ENCODE measurements at regions not wholly inside any gene's neighbourhood (a gene's known extent, or its start where the extent isn't known, plus 50 kb on each side); places are given as distances from the start of the nearest gene placed in this dataset.

GRCh38 chr9:36728651-36729520 is 156.2 kb downstream of the MELK start:
- peak; percentile 69 for DNase-seq

- DNase-seq, result no peak
These were observed 157.2 kb downstream of the MELK start for GRCh38 chr9:36729906-36730305.

DNA sequence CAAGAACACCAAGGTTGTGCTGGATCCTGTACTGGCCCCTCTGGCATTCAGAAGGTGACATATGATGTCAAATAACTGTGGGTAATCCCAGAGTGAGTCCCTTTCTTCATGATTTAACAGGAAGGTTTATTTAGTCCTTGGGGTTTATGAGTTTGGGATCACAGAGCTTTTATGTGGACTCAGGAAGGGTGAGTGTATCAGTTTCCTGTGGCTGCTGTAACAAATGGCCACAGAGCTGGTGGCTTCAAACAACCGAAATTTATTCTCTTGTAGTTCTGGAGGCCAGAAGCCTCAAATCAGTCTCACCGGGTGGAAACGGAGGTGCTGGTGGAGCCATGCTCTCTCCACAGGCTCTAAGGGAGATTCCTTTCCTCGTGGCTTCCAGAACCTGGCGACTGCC is 157.7 kb downstream of the MELK start:
- no peak for DNase-seq

DNA sequence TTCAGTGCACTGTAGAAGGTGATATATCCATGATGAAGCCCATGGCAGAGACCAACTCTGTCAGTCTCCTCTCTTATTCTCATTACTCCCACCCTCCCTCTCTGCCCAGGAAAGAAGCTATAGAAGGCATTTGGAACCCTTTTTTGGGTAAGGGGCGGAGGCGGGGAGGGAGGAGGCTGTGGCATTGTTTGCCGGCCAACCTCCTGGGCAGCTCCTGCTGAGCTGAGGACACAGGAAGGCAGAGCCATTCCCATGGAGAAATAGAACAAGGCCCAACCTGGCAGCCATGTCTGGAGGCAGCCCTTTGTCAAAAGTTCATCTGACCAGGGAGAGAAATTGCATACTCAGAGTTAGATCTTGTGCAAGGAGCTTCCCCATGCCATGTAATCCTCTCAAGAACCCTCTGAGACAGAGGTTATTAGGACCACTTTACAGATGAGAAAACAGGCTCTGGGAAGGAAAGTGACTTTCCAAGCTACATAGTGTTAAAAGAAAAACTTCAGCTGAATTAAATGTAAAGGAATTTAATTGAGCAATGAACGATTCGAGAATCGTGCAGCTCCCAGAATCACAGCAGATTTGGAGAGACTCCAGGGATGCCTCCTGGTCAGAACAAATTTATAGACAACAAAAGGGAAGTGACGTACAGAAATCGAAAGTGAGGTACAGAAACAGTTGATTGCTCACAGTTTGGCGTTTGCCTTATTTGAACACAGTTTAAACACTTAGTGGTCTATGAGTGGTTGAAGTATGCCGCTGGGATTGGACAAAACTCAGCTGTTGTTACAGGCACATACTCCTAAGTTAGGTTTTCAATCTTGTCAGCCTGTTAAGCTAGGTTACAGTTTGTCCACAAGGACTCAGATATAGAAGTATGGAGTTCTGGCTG is 158.6 kb downstream of the MELK start:
- DNase-seq, result no peak

DNA sequence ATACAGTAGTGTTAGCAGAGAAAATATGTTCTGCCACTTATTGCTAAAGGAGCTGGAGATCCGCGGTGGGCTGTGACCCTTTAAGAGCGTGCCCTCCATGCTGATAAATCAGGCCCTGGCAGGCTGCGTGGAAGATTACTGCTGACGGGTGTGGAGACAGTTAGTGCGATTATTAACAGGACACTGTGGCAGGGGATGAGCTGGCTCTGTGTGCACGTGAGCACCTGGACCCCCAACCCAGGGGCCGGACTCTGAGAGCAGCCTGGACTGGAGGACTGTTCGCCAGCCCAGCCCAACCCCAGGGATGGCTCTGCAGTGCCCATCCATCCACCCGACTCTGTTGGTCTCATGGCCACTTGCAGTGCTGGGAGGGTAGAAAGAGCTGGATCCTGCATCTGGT is 162.0 kb downstream of the MELK start:
- DNase-seq, result no peak

- DNase-seq, result no peak
These were observed 164.0 kb downstream of the MELK start for GRCh38 chr9:36736648-36737047.

DNA sequence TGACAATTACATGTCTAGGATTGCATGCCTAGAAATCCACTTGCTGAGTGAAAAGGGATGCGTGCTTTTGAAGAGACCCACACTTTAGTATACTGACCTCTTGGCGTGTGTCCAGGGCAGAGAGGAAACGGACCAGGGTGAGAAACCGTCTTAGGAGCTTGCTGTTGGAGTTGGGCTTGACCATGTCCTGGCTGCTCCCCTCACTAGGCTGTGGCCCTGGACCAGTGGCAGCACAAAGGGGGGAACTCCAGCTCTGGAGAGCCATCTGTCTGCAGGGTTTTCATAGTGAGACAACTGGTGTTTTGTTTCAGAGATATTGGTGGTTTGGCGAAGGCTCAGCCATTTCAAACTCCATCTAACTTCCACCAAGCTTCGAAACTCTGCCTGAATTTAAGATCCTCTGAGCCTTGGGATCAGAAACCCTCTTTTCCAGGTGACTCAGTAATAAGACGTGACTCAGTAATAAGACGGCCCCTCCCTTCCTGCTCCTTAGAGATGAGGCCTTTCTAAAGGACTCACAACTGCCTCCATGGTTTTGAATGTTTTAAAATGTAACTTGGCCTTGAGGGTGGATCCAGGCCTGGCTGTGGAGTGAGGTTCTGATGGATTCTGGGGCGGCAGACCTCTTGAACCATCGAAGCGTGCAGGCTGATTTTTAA is 165.8 kb downstream of the MELK start:
- no peak for DNase-seq

DNA sequence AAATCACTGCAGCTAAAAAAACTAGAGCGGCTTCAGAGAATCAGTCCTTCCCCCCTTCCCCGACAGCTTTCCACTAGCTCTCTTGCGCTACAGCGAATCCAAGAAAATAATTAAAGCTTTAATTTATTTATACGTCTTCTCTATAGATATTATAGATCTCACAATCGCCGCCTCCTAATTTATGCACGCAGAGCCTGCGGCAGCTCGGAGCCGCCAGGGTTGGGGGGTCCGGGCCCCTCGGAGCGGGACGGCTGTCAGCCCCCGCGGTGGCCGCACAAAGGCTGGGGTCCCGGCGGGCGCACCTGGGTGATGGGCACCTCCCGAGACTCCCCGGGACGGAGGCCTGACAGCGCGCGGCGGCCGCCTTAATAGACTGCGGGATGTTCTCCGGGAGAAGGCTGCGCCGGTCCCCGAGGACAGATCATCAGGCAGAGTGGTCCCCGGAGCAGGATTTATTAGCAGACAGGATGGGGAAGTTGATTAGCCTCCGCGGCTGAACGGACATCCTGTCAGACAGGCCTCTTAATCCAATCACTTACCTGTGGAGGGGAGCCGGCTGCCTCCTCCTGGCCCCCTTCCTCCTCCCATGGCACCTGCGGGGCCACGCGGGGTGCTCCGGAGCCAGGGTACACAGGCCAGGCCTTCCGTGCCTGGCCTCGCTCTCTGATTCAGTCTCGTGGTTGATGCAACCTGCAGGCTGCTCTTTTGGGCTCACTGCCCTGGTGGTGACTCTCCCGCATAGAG is 166.8 kb downstream of the MELK start:
- DNase-seq, result no peak

GRCh38 chr9:36742264-36742663 is 169.6 kb downstream of the MELK start:
- DNase-seq, result no peak

GRCh38 chr9:36744678-36745077 is 172.0 kb downstream of the MELK start:
- DNase-seq, result no peak

- no peak for DNase-seq
These were observed 173.3 kb downstream of the MELK start for GRCh38 chr9:36745977-36746376.

DNA sequence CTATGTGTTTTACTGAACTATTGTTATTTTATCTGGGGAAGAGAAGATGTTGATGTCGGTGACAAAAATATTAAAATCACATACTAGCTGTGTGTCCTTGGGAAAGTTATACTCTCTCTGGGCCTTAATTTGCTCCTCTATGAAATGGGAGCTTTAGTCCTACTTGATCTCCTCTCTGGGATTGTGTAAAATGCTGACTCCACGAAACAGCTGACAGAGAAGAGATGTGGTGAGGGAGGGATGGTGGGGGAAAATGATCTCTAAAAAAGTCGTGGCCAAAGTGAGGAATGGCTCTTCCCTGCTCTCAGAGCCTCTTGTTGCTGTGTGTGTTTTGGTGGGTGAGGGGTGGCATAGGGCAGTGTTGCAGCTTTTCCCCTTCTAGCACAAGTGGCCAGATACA is 173.7 kb downstream of the MELK start:
- DNase-seq, result no peak

DNA sequence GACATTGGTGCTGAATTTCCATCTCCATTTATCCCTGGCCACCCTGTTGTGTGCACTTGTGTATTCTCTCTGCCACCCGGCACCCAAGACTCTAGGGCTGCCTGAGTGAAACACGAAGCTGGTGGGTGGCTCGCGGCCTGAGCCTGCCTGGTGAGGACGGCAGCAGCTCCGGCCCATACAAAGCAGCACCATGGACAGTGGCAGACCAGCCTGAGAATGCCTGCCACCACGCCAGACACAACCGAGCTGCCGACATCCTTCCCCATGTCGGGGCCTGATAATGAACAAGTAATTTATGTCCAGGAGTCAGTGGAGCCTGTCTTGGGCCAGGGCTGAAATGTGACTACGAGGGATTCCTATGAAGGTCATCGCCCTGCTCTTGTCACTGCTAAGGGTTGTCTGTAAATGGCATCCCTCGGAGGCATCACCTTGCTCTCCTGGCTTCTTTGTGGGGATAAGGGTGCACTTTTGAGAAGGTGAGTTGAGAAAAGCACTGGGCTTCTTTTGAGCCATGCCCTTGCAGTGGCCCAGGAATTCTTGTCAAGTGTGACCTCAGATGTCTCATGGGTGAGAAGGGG is 175.7 kb downstream of the MELK start:
- DNase-seq, result peak; percentile 13

DNA sequence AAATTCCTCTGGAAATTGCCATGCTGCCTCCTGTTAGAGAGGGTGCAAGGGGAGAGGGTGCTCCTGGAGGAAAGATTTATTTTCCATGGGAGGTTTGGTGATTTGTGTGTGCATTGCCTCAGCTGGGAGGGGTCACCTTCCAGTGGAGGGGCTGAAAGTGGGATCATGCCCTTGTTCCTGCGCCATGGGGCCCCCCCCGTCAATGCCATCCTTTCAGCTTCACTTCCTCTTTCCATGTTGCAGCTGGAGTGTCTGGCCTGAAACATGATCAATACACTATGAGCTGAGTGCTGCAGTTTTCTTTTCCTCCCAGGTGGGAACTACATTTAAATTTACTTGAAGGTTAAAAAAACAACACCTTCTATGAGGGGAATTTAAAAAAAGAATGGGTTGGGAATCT is 176.8 kb downstream of the MELK start:
- no peak for DNase-seq

DNA sequence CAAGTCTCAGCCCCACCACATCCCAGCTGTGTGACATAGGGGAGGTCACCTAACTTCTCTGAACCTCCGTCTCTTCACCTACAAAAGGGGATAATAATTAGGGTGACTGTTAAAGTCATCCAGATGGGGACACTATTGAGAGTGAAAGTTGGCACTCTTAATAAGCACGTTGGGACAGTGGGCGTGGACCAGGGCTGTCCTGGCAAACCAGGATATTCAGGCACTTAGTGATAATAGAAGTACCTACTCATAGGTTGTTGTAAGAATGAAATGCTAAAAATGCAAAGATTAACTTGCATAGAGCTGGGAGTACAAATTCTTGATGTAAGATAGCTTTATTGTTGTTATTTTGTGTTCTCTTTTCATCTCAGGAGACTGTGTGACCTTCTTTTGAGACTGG is 177.9 kb downstream of the MELK start:
- no peak for DNase-seq

DNA sequence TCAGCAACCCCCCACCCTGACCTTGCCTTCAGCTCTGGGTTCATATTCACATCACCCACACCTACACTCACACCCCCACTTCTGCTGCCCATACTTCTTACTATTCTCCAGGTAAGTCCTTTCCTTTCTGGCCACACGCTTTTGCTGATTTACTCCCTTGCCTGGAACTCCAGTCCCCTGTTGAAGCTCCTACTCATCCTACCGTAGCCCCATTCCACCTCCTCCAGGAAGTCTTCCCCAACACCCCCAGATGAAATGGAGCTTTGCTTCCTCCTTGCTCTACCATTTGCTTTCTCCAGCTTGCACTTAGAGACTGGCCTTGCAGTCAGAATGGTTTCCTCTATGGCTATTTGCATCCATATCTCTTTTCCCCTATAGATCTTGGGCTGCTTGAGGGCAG is 182.3 kb downstream of the MELK start:
- DNase-seq, result no peak

DNA sequence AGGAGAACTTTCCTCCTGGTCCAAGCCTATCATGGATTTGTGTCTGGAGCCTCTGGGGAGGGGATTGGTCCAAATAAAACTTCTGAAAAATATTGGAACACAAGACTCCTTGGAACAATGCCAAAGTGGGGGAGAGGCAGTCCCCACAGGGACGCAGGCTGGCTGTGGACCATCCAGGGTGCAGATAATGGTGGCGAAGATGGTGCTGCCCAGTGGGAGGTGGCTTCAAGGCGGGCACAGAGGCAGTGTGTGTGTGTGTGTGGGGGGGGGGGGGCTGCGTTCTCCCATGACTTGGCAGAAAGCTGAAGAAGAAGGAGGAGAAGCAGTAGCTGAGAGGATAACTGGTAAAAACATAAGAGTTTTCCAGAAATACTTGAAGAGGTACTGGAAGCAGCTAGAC is 186.4 kb downstream of the MELK start:
- no peak for DNase-seq

GRCh38 chr9:36759976-36760375 is 187.3 kb downstream of the MELK start:
- DNase-seq, result no peak

DNA sequence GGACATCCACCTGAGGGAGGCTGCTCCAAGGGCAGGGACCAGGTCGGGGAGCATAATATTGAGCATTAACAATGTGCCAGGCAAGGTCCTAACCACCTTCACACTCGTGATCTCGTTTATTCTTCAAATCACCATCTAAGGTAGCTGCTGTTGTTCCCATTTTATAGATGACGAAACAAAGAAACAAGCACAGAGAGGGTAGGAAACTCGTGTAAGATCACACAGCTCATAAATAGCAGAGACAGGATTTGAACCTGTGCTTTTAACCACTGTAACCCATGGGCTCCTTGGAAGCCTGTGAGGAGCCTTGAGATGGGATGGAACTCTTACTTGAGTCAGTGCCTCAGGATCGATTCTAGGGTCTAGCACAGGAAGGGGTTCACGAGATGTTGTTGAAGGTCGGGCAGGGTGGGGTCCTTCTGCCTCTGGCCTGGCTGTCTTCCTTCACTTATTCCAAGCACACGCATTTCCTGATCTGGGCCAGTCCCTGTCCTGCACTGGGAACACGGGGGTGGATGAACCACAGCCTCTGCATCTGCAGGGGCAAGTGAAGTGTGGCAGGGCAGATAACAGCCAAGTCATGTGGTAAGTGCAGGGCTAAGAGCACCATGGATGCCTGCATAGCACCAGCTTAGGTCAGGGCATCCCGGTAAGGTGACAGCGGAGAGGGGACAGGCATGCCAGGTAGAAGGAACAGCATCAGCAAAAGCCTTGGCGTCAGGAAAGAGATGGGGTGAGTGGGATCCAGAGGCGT is 188.1 kb downstream of the MELK start:
- no peak for DNase-seq

DNA sequence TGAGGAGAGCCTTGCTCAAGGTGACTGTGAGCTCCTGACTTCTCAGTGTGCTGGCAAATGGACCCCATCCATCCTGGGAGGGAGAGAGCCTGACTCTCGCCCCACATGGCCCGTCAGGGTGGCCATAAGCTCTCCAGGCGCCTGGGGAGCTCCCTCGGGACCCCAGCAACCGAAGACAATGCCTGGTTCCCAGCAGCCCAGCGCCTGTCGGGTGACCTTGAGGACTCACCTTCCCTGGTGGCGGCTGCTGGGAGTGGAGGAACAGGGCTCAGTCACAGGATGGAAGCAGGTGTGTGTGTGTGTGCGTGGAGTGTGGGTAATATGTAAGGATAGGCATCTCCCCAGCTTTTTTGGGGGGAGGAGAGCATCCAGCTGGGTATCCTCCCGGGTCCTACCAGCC is 190.3 kb downstream of the MELK start:
- no peak for DNase-seq

GRCh38 chr9:36763778-36764177 is 191.1 kb downstream of the MELK start:
- no peak for DNase-seq
